H9 (cell line): ENCODE measurements at regions not wholly inside any gene's neighbourhood (a gene's known extent, or its start where the extent isn't known, plus 50 kb on each side); places are given as distances from the start of the nearest gene placed in this dataset.

Experiments used
- DNase-seq: peaks from one replicate; pipeline ENCODE4 v3.0.0-alpha.2; 2017
- H2AFZ ChIP-seq: one replicate; pipeline ENCODE4 v1.6.1; 2013; ENCODE audit warnings: mild to moderate bottlenecking, low read length, control low read depth, moderate library complexity
- H2AK5ac ChIP-seq: 2 replicates; pipeline ENCODE4 v1.6.1; 2013; ENCODE audit warnings: low read length, control low read depth, mixed read lengths; ENCODE audit not compliant: insufficient read length
- H2BK120ac ChIP-seq: one replicate; pipeline ENCODE4 v1.6.1; 2013; ENCODE audit warnings: low read depth, mild to moderate bottlenecking, low read length, control low read depth, inconsistent platforms; ENCODE audit not compliant: poor library complexity, severe bottlenecking
- H2BK12ac ChIP-seq: 2 replicates; pipeline ENCODE4 v1.6.1; 2013; ENCODE audit warnings: low read length, control low read depth, mixed read lengths, low read depth; ENCODE audit not compliant: insufficient read length
- H2BK15ac ChIP-seq: 2 replicates; pipeline ENCODE4 v1.6.1; 2013; ENCODE audit warnings: low read depth, low read length, control low read depth
- H2BK20ac ChIP-seq: one replicate; pipeline ENCODE4 v1.6.1; 2013; ENCODE audit warnings: low read depth, mild to moderate bottlenecking, low read length, control low read depth, inconsistent platforms; ENCODE audit not compliant: poor library complexity, severe bottlenecking
- H2BK5ac ChIP-seq: 2 replicates; pipeline ENCODE4 v1.6.1; 2013; ENCODE audit warnings: low read length, control low read depth, mixed read lengths; ENCODE audit not compliant: insufficient read length
- H3K14ac ChIP-seq: 2 replicates; pipeline ENCODE4 v1.6.1; 2013; ENCODE audit warnings: low read length, control low read depth; ENCODE audit not compliant: insufficient read depth
- H3K18ac ChIP-seq: 2 replicates; pipeline ENCODE4 v1.6.1; 2013; ENCODE audit warnings: low read depth, mild to moderate bottlenecking, mixed read lengths, low read length, control low read depth; ENCODE audit not compliant: insufficient read length
- H3K23ac ChIP-seq: 2 replicates; pipeline ENCODE4 v1.6.1; 2013; ENCODE audit warnings: low read length, control low read depth, mixed read lengths, low read depth; ENCODE audit not compliant: insufficient read length
- H3K23me2 ChIP-seq: 2 replicates; pipeline ENCODE4 v1.6.1; 2013; ENCODE audit warnings: low read depth, mild to moderate bottlenecking, mixed read lengths, low read length, control low read depth; ENCODE audit not compliant: insufficient read length, poor library complexity, severe bottlenecking
- H3K27ac ChIP-seq: 2 replicates; pipeline ENCODE4 v1.5.1; 2013; ENCODE audit warnings: low read length, control low read depth, mixed read lengths, low read depth; ENCODE audit not compliant: insufficient read length
- H3K27me3 ChIP-seq: 2 replicates; pipeline ENCODE4 v1.6.1; 2013; ENCODE audit warnings: low read length, control low read depth, inconsistent platforms; ENCODE audit not compliant: insufficient read depth
- H3K4ac ChIP-seq: 2 replicates; pipeline ENCODE4 v1.6.1; 2013; ENCODE audit warnings: low read depth, mild to moderate bottlenecking, control low read depth, inconsistent platforms, low read length, moderate library complexity
- H3K4me1 ChIP-seq: 2 replicates; pipeline ENCODE4 v1.6.1; 2013; ENCODE audit warnings: low read length, control low read depth, inconsistent platforms; ENCODE audit not compliant: insufficient read depth
- H3K4me2 ChIP-seq: 2 replicates; pipeline ENCODE4 v1.6.1; 2013; ENCODE audit warnings: low read length, control low read depth, mixed read lengths; ENCODE audit not compliant: insufficient read length, insufficient read depth
- H3K56ac ChIP-seq: 2 replicates; pipeline ENCODE4 v1.6.1; 2013; ENCODE audit warnings: low read depth, mild to moderate bottlenecking, mixed read lengths, low read length, control low read depth; ENCODE audit not compliant: insufficient read length
- H3K79me1 ChIP-seq: 2 replicates; pipeline ENCODE4 v1.6.1; 2013; ENCODE audit warnings: low read depth, mild to moderate bottlenecking, moderate library complexity, low read length, control low read depth, inconsistent platforms; ENCODE audit not compliant: insufficient read depth, poor library complexity, severe bottlenecking
- H3K79me2 ChIP-seq: 2 replicates; pipeline ENCODE4 v1.6.1; 2013; ENCODE audit warnings: low read length, control low read depth, inconsistent platforms; ENCODE audit not compliant: insufficient read depth
- H3K9ac ChIP-seq: 2 replicates; pipeline ENCODE4 v1.6.1; 2013; ENCODE audit warnings: low read length, control low read depth, mixed read lengths; ENCODE audit not compliant: insufficient read length; ENCODE audit errors: extremely low read depth
- H3K9me3 ChIP-seq: one replicate; pipeline ENCODE4 v1.6.1; 2013; ENCODE audit warnings: low read depth, low read length, inconsistent platforms; ENCODE audit not compliant: control insufficient read depth
- H3T11ph ChIP-seq: one replicate; pipeline ENCODE4 v1.6.1; 2013; ENCODE audit warnings: mild to moderate bottlenecking, low read length, control low read depth, inconsistent platforms
- H4K20me1 ChIP-seq: one replicate; pipeline ENCODE4 v1.6.1; 2013; ENCODE audit not compliant: control insufficient read depth, insufficient read length, insufficient read depth
- H4K5ac ChIP-seq: 2 replicates; pipeline ENCODE4 v1.6.1; 2013; ENCODE audit warnings: low read depth, mild to moderate bottlenecking, mixed read lengths, low read length, control low read depth; ENCODE audit not compliant: insufficient read length
- H4K8ac ChIP-seq: replicated peaks from 2 replicates; pipeline ENCODE4 v1.6.1; 2013; ENCODE audit warnings: low read length, control low read depth, mixed read lengths, low read depth; ENCODE audit not compliant: insufficient read length
- H4K91ac ChIP-seq: 2 replicates; pipeline ENCODE4 v1.6.1; 2013; ENCODE audit warnings: low read depth, mild to moderate bottlenecking, moderate library complexity, mixed read lengths, low read length, control low read depth; ENCODE audit not compliant: insufficient read length
- H3K27ac Mint-ChIP-seq, 3 experiments: 2 replicates in 2 of 3; 3 replicates in 1 of 3; pipeline ENCODE4 v1.8.0; 2020 to 2021; ENCODE audit warnings: mixed read lengths in 3 of 3, mild to moderate bottlenecking in 1 of 3, moderate library complexity in 1 of 3
- H3K27me3 Mint-ChIP-seq: 2 replicates; pipeline ENCODE4 v1.8.0; 2021; ENCODE audit warnings: low read depth, mild to moderate bottlenecking, moderate library complexity, mixed read lengths
- H3K36me3 Mint-ChIP-seq, 3 experiments: 2 replicates in 2 of 3; 3 replicates in 1 of 3; pipeline ENCODE4 v1.8.0; 2020 to 2021; ENCODE audit warnings: low read depth in 3 of 3, mixed read lengths in 3 of 3; ENCODE audit not compliant: insufficient read depth in 1 of 3
- H3K4me1 Mint-ChIP-seq, 2 experiments: 2 replicates each; pipeline ENCODE4 v1.8.0; 2020; ENCODE audit warnings: mixed read lengths in 2 of 2
- H3K4me3 Mint-ChIP-seq, 2 experiments: 2 replicates in 1 of 2; 3 replicates in 1 of 2; pipeline ENCODE4 v1.8.0; 2020 to 2021; ENCODE audit warnings: mild to moderate bottlenecking in 2 of 2, mixed read lengths in 2 of 2, moderate library complexity in 1 of 2
- H3K9me3 Mint-ChIP-seq, 2 experiments: 2 replicates in 1 of 2; 3 replicates in 1 of 2; pipeline ENCODE4 v1.8.0; 2020; ENCODE audit warnings: mild to moderate bottlenecking in 2 of 2, mixed read lengths in 2 of 2, moderate library complexity in 1 of 2
- CTCF ChIP-seq: fragments of 200-600 bp; sonication (generic); conservative IDR thresholded peaks from 3 replicates; pipeline ENCODE4 v1.8.0; 2021; ENCODE audit warnings: antibody characterized with exemption, mild to moderate bottlenecking
- WGBS: extraction: QIAGEN DNeasy Blood & Tissue Kit; methylation state at CpG from one replicate; pipeline ENCODE4 v1.1.7; 2013; ENCODE audit warnings: missing lambda C conversion rate, low lambda C conversion rate, mixed read lengths; ENCODE audit not compliant: insufficient read length; ENCODE audit errors: extremely low coverage; 5-methylcytosine and 5-hydroxymethylcytosine counted together

GRCh38 chr7:18425227-18425626, 70.3 kb upstream of the HDAC9 start:
- Histone ChIP-seq H3K27me3 (no peaks in the 10 kb centered on the region), H3K4me1 (no peaks in the 10 kb centered on the region; the same call in 1 of the 2 replicates), H3K4ac (no peak overlapping the region), H4K20me1 (no peaks in the 10 kb centered on the region), H4K8ac (no peak overlapping the region), H3K27ac (no peak overlapping the region), H4K91ac (no peak overlapping the region), H4K5ac (no peak overlapping the region), H3K23me2 (no peaks in the 10 kb centered on the region), H2BK120ac (no peak overlapping the region), H3K23ac (no peak overlapping the region), H2BK5ac (no peak overlapping the region), H3K9ac (no peak overlapping the region), H3K56ac (no peak overlapping the region), H2BK12ac (no peak overlapping the region), H2BK15ac (no peak overlapping the region), H3K9me3 (no peaks in the 10 kb centered on the region), H3K79me2 (no peaks in the 10 kb centered on the region), H2AFZ (no peak overlapping the region), H2BK20ac (no peak overlapping the region), H3K79me1 (no peaks in the 10 kb centered on the region), H3K14ac (no peak overlapping the region), H3K18ac (no peak overlapping the region), H2AK5ac (no peak overlapping the region), H3T11ph (no peak overlapping the region), H3K4me2 (no peak overlapping the region)
- Mint-ChIP-seq H3K4me3 (no peak overlapping the region), H3K4me1 (peaks cover 32 to 35% of the 10 kb centered on the region in 2 experiments), H3K27ac (no peak overlapping the region), H3K36me3 (no peaks in the 10 kb centered on the region), H3K27me3 (no peaks in the 10 kb centered on the region), H3K9me3 (no peaks in the 10 kb centered on the region)
- TF ChIP-seq CTCF, result no peak
- DNase-seq, result no peak
- no CpG with 5 or more reads among the region's 4 CpGs for WGBS
